ENCODE measurements at regions not wholly inside any gene's neighbourhood (a gene's known extent, or its start where the extent isn't known, plus 50 kb on each side); places are given as distances from the start of the nearest gene placed in this dataset.
A peak's percentile ranks its signal among the peaks of the same experiment; 100 is the strongest.
"Not testable (repeated sequence)": the region's sequence is repeated elsewhere in the genome, so short reads cannot be mapped to it uniquely, and the experiment has no call there.

- DNase-seq = no peak
Measured at GRCh38 chr5:164317676-164318075, 812.3 kb downstream of the MAT2B start.

DNA sequence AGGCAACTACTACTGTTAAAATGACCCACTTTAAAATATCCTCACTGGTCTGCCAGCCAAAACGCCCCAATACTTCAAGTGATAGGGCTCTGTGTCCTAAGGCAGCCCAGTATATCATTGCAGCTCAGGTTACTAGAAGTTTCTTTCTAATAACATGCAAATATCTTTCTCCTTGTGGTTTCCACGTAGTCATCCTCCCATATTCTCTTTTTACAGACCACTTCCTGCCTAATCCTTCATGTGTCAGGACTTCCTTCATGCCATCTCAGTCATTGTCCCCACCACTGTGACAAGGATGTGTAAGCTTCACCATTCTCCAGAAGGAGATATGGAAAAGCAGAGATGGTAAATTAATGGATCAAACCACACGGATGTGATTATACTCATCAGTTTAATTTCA is 813.7 kb downstream of the MAT2B start:
- DNase-seq = no peak

GRCh38 chr5:164324239-164324638 is 818.8 kb downstream of the MAT2B start:
- DNase-seq = no peak

DNA sequence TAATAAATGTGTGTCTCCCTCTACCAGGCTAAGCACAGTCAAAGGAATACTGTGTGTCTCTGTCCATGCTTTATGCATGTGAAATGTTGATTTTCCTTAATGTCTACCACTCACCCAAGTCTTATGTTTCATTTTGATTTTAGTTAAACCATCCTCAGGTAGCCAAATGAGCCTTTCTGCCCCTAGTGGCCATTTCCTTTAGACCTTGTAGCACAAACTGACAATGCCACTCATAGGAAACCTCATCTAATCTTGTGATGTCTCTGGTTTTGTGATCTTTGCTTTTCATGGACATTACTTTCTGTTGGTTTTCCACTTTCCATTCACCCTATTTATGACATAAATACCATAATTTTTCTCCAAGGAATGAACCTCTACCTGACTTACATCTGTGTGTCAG is 820.8 kb downstream of the MAT2B start:
- no peak for DNase-seq

- DNase-seq = not testable (repeated sequence)
Measured at GRCh38 chr5:164327166-164327565, 821.7 kb downstream of the MAT2B start.

DNA sequence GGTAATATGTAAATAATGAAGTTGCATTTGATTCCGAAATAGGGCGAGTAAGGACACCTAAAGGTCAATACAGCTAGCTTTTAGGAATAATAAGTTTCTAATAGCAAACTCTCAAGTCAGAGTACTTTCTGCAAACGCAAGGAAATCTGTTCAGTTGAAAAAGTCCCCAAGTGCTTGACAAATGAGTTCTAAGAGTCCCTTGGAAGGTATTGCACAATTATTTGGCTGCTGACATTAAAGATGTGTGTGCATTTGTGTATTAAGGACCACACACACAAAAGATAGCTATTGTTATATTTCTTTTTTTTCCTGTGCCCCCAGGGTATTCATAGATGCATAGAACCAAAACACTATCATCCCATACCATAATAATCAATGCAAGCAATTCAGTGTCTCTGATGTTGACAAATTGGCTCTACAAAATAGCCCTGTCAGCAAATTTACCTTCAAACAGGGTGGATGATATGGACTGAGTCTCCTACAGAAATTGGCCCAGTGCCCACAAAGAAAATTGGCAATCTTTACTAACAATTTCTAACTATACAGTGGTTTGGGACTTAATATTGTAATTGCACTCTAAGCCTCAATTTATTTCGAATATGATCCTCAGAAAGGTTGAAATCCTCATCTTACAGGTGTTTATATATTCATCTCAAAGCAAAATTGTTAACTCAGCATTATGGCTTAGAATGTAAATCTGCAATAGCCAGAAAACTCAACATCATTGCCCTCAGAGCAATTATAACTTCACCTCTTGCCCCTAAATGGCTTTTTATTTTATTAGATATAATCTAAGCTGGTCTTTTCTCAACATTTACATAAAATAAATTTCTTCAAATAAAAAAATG is 827.2 kb downstream of the MAT2B start:
- no peak for DNase-seq

DNA sequence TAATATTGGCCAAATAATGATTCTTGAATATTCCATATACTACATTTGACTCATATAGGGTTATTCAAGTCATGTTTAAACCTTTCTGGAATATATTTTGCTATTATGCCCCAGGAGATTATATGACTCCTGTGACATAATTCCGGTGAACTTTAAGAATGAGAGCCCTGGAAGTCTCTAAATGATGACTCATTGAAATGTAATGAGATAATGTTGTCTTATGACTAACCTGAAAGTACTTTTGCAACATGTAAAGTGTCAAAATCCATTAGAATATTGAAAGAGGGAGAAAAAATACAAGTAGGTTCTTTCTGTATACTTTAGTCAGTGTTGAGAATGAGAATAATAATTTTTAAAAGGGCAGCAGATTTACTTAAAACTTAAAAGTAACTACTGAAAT is 830.4 kb downstream of the MAT2B start:
- DNase-seq = peak; percentile 85

DNA sequence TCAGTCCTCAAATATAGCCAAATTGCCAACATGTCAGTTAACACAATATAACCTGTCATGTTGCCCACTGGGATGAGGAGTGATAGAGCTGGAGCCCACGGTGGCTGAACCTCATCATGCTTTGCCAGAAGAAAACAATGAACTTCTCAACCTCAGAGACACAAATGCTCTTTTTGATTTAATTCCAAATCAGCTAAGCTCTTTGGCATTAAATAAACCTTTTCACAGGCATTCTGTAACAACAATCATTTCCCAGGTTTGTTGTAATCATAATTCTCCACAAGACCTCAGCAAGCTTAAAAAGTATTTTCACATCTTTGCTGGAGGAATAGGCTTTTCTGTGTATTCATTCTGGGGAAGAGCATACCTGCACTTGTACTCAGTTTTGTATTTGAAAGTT is 830.9 kb downstream of the MAT2B start:
- DNase-seq = no peak

GRCh38 chr5:164336906-164337305 is 831.5 kb downstream of the MAT2B start:
- DNase-seq = peak; percentile 92

GRCh38 chr5:164341056-164341619 is 835.7 kb downstream of the MAT2B start:
- no peak for DNase-seq

DNA sequence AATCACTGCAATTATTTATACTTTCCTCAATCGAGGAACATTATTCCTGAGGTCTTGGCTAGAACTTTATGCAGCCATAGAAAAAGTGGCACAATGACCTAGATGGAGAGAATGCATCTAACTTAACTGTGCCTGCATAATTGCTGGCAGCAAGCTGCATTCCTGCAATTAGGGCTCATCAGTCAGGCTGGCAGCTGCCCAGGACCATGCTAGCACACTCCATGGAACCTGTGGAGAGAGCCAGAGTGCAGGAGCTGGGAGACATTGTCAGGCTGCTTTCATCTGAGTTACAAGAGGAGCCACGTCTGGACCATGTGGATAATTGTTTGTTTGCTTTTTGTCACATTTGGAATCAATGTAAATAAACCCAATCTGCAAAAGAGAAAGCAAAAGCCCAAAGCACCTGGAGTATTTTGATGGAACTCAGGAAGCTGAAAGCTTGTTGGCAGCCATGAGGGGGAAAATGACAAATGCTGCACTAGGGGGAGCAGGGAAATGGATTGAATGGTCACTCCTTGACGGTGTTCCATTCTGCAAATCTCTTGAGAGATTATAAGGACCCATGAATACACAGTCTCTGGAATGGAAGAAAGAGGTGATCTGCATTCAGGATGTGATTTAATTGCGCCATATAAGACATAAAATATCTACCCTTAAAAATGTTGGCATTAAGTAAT is 839.9 kb downstream of the MAT2B start:
- peak; percentile 67 for DNase-seq

- no peak for DNase-seq
Measured at GRCh38 chr5:164345853-164346252, 840.4 kb downstream of the MAT2B start.

GRCh38 chr5:164346785-164347630 is 841.6 kb downstream of the MAT2B start:
- no peak for DNase-seq

- DNase-seq = no peak
Measured at GRCh38 chr5:164350236-164350635, 844.8 kb downstream of the MAT2B start.

DNA sequence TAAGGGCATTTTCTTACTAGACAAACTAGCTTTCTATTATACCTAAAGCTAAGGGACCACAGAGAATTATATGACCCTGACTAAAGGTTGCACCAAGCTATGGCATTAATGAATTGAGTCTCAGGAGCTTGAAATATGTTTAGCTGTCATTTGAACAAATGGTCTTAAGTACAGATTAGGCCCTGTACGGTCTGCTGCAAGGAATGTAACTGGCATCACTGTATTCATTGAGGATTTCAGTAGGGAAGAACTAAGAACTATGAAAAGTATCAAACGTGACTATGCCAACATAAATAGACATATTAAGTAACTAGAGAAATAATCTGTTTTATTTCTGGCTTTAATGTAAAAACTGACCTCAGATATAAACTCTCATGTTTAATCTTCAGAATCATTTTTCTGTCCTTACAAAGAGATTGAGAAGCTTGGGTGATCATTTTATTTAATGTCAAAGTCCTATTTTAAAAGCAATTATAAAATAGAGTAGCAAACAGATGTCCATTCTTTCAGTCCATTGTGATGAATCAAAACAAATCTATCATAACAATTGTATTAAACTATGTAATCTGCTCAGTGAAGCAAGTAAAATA is 845.9 kb downstream of the MAT2B start:
- no peak for DNase-seq

- no peak for DNase-seq
Measured at GRCh38 chr5:164352695-164353094, 847.3 kb downstream of the MAT2B start.

- DNase-seq = peak; percentile 40
Measured at GRCh38 chr5:164353155-164353554, 847.7 kb downstream of the MAT2B start.

DNA sequence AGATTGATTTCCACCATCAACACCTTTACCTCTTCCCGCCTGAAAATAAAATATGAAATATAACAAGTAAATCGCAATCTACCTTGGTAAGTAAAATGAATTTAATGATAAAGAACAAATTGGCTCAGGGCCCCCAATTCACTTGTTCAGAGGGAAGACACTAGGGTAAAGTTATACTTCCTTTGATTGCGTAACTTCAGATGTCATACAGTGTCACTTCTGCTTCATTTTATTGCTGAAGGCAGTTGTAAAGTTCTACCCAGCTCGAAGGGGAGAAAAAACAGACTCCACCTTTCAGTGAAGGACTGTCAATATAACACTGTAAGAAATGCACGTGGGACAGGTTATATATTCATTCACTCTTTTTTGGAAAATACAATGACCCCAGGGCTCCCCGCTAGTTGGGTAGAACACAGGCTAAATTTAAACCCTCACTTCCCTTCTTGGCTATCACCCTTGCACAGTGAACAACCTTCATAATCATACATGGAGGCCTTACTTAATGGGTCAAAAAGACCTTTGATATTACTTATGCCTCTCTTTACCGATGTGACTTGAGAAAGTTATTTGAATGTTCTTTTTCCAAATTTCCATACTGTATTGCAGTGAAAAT is 848.8 kb downstream of the MAT2B start:
- no peak for DNase-seq

DNA sequence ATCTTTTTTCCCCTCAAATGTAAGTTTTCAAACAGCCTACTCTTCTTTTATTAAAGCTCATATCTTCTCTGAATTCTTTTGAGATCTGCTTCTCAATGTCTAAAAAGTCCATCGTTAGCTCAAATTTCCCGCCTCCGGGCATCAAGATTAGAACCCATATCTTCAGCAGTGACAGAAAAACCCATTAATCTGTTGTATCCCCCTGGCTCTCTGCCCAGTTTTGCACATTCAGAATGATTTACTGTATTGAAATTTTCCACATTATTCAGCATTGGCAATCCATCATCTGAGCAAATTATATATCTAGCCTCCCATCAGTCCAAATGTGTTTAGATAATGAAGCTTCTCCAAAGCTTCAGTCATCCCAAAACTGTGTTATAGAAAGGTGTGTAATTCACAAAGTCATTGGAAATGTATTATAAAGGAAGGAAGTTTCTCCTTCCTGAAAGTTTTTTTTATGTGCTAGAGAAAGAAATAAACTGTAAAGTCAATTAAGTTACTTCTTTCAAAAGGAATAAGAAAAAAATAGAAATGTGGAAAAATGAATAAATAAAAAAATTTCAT is 849.9 kb downstream of the MAT2B start:
- DNase-seq = no peak

GRCh38 chr5:164356790-164357189 is 851.4 kb downstream of the MAT2B start:
- DNase-seq = no peak

GRCh38 chr5:164357395-164358033 is 852.1 kb downstream of the MAT2B start:
- no peak for DNase-seq

Data from fibroblast of skin of right biceps (primary cell).